ENCODE measurements at regions not wholly inside any gene's neighbourhood (a gene's known extent, or its start where the extent isn't known, plus 50 kb on each side); places are given as distances from the start of the nearest gene placed in this dataset.

DNA sequence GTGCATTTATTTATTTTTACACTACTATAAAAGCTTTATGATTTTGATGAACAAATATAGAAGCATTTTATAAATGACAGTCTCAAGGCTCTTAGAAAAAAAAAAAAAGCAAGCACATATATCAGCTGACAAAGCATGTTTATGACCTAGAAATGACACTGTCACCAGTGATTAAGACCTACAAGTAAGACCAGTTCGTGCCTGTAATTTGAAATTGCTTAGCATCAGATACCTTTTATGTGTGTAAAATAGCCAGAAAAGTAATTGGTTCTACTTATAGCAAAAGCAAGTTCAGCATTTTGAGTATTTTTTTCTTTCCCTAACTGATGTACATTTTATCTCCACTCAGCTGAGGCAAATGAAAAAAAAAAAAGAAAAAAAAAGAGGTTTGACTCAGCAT is 808.4 kb downstream of the CDH18 start:
- WGBS, 2 experiments (ENCODE audit: low coverage in 1 of 2, low lambda C conversion rate in 2 of 2, missing lambda C conversion rate in 2 of 2): 3 to 8% methylated on average over 1 of the region's 1 CpG
- Histone ChIP-seq H3K9me3 (ENCODE audit: low read depth) (no peaks in the 10 kb centered on the region), H3K4me1 (ENCODE audit: insufficient read depth) (no peaks in the 10 kb centered on the region), H3K27me3 (replicated peaks; ENCODE audit: insufficient read depth) (no peaks in the 10 kb centered on the region), H3K4me2 (ENCODE audit: unreplicated experiment) (no peak overlapping the region), H3K9ac (no peak overlapping the region), H3K27ac (no peak overlapping the region), H3F3A (ENCODE audit: insufficient read depth) (no peaks in the 10 kb centered on the region), H2AFZ (no peak overlapping the region), H3K79me2 (ENCODE audit: insufficient read depth) (no peaks in the 10 kb centered on the region), H3K4me3 (no peak overlapping the region), H3K9me2 (ENCODE audit: insufficient read depth) (no peaks in the 10 kb centered on the region), H3K36me3 (ENCODE audit: low read depth) (no peaks in the 10 kb centered on the region), H4K20me1 (ENCODE audit: insufficient read depth) (no peaks in the 10 kb centered on the region)
- in situ Hi-C loops (cut with MboI): no loop called here
- no peak for TF ChIP-seq EZH2phosphoT487 (IDR thresholded peaks at IDR 0.05; ENCODE audit: insufficient read depth, low read depth)
- TF ChIP-seq EZH2 (IDR thresholded peaks at IDR 0.05; ENCODE audit: insufficient read depth, poor library complexity, severe bottlenecking): no peak
- DNase-seq: no peak

DNA sequence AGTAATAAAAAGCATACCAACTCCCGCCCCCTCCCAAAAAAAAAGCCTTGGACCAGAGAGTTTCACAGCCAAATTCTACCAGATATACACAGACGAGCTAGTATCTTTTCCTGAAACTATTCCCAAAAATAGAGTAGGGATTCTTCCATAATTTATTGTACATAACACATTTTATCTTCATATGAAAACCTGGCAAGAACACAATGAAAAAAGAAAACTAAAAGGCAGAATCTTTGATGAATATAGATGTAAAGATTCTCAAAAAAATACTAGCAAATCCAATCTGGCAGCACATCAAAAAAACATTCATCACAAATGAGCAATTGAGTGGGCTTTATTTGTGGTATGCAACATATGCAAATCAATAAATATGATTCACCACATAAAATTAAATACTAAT is 798.8 kb downstream of the CDH18 start:
- DNase-seq: no peak
- no peak overlapping the region for H3K27ac ChIP-seq
- H3K79me2 ChIP-seq (ENCODE audit: insufficient read depth): no peaks in the 10 kb centered on the region
- no peaks in the 10 kb centered on the region for H3K9me2 ChIP-seq (ENCODE audit: insufficient read depth)
- in situ Hi-C loops (cut with MboI): no loop called here
- no peaks in the 10 kb centered on the region for H3K4me1 ChIP-seq (ENCODE audit: insufficient read depth)
- no peak for TF ChIP-seq EZH2 (IDR thresholded peaks at IDR 0.05; ENCODE audit: insufficient read depth, poor library complexity, severe bottlenecking)
- TF ChIP-seq EZH2phosphoT487 (IDR thresholded peaks at IDR 0.05; ENCODE audit: insufficient read depth, low read depth): no peak
- H3F3A ChIP-seq (ENCODE audit: insufficient read depth): no peaks in the 10 kb centered on the region
- H3K4me3 ChIP-seq: no peak overlapping the region
- H3K36me3 ChIP-seq (ENCODE audit: low read depth): no peaks in the 10 kb centered on the region
- H3K9me3 ChIP-seq (ENCODE audit: low read depth): no peaks in the 10 kb centered on the region
- no peaks in the 10 kb centered on the region for H3K27me3 ChIP-seq (replicated peaks; ENCODE audit: insufficient read depth)
- H3K9ac ChIP-seq: no peak overlapping the region
- WGBS, 2 experiments (ENCODE audit: low coverage in 1 of 2, low lambda C conversion rate in 2 of 2, missing lambda C conversion rate in 2 of 2): 4 to 6% methylated on average over 2 of the region's 2 CpGs
- H3K4me2 ChIP-seq (ENCODE audit: unreplicated experiment): no peak overlapping the region
- H2AFZ ChIP-seq: no peak overlapping the region
- no peaks in the 10 kb centered on the region for H4K20me1 ChIP-seq (ENCODE audit: insufficient read depth)

DNA sequence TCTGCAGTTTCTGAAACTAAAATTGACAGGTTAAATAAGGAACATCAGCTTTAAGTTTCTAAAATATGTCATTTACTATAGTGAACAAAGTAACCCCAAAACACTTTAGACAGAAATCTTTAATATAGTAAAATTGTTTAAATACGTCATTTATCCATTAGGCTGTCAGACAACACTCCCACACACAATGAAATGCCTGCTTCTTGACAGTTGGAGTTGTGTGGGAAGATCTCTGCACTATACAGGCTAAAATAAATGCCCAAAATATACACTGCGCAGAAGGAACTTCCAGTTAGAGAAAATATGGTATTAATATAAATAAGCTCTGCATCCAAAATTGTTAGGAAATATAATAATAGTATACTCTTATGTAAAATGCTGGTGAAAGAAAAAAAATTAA is 794.4 kb downstream of the CDH18 start:
- H3K27me3 ChIP-seq (replicated peaks; ENCODE audit: insufficient read depth): no peaks in the 10 kb centered on the region
- H3K9me2 ChIP-seq (ENCODE audit: insufficient read depth): no peaks in the 10 kb centered on the region
- in situ Hi-C loops (cut with MboI): no loop called here
- no peaks in the 10 kb centered on the region for H3K9me3 ChIP-seq (ENCODE audit: low read depth)
- H3K4me1 ChIP-seq (ENCODE audit: insufficient read depth): no peaks in the 10 kb centered on the region
- H3K79me2 ChIP-seq (ENCODE audit: insufficient read depth): no peaks in the 10 kb centered on the region
- no peak overlapping the region for H3K27ac ChIP-seq
- no peak for DNase-seq
- TF ChIP-seq EZH2phosphoT487 (IDR thresholded peaks at IDR 0.05; ENCODE audit: insufficient read depth, low read depth) (no peak), EZH2 (IDR thresholded peaks at IDR 0.05; ENCODE audit: insufficient read depth, poor library complexity, severe bottlenecking) (no peak)
- no peak overlapping the region for H3K4me2 ChIP-seq (ENCODE audit: unreplicated experiment)
- no peak overlapping the region for H3K4me3 ChIP-seq
- no peak overlapping the region for H3K9ac ChIP-seq
- no peaks in the 10 kb centered on the region for H4K20me1 ChIP-seq (ENCODE audit: insufficient read depth)
- no peak overlapping the region for H2AFZ ChIP-seq
- H3F3A ChIP-seq (ENCODE audit: insufficient read depth): no peaks in the 10 kb centered on the region
- no peaks in the 10 kb centered on the region for H3K36me3 ChIP-seq (ENCODE audit: low read depth)
- WGBS, 2 experiments (ENCODE audit: low coverage in 1 of 2, low lambda C conversion rate in 2 of 2, missing lambda C conversion rate in 2 of 2): 26 to 41% methylated on average over 2 of the region's 2 CpGs

DNA sequence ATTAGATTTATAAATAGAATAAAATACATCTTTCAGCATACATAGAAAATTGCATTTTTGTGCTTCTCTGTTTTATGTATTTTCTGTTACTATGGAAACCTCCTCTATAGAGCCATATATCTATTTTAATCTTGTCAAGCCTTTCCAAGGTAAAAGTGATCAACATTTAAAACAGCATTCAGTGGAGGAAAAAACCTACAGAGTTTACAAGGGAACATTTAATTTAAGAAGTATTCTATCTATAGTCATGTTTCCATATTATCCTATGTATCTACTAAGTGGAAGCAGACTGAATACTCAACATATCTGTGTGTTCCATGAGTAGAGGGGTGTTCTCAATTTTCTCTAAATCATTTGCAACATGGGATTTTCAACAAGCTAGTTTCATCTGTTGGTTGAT is 791.4 kb downstream of the CDH18 start:
- no peaks in the 10 kb centered on the region for H3F3A ChIP-seq (ENCODE audit: insufficient read depth)
- H3K27me3 ChIP-seq (replicated peaks; ENCODE audit: insufficient read depth): no peaks in the 10 kb centered on the region
- in situ Hi-C loops (cut with MboI): no loop called here
- no peaks in the 10 kb centered on the region for H3K9me2 ChIP-seq (ENCODE audit: insufficient read depth)
- H3K4me3 ChIP-seq: no peak overlapping the region
- H3K9me3 ChIP-seq (ENCODE audit: low read depth): no peaks in the 10 kb centered on the region
- no peak overlapping the region for H3K9ac ChIP-seq
- H4K20me1 ChIP-seq (ENCODE audit: insufficient read depth): no peaks in the 10 kb centered on the region
- DNase-seq: no peak
- H3K36me3 ChIP-seq (ENCODE audit: low read depth): no peaks in the 10 kb centered on the region
- H3K79me2 ChIP-seq (ENCODE audit: insufficient read depth): no peaks in the 10 kb centered on the region
- H2AFZ ChIP-seq: no peak overlapping the region
- no peak overlapping the region for H3K4me2 ChIP-seq (ENCODE audit: unreplicated experiment)
- TF ChIP-seq EZH2 (IDR thresholded peaks at IDR 0.05; ENCODE audit: insufficient read depth, poor library complexity, severe bottlenecking) (no peak), EZH2phosphoT487 (IDR thresholded peaks at IDR 0.05; ENCODE audit: insufficient read depth, low read depth) (no peak)
- H3K4me1 ChIP-seq (ENCODE audit: insufficient read depth): no peaks in the 10 kb centered on the region
- H3K27ac ChIP-seq: no peak overlapping the region

DNA sequence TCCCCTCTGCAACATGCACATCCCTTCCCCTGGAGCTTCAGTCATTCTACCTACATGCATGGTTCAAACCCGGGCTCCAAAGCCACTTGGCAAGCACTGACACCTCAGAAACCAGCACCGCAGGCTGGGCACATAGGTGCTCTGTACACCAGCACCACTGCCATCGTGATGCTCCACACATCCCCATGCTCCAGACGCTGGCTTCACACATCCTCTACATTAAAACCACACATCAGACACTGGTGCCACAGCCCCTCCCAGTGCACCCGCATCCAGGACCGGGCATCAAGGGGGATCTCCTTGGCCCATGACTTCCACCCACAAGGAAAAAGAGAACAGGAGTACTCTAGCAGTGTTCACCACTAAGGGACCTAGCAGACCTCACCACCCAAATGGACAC is 787.7 kb downstream of the CDH18 start:
- in situ Hi-C loops (cut with MboI): no loop called here
- H3K9me2 ChIP-seq (ENCODE audit: insufficient read depth): no peaks in the 10 kb centered on the region
- TF ChIP-seq EZH2phosphoT487 (IDR thresholded peaks at IDR 0.05; ENCODE audit: insufficient read depth, low read depth): no peak
- TF ChIP-seq EZH2 (IDR thresholded peaks at IDR 0.05; ENCODE audit: insufficient read depth, poor library complexity, severe bottlenecking): no peak
- no peaks in the 10 kb centered on the region for H3K36me3 ChIP-seq (ENCODE audit: low read depth)
- no peak overlapping the region for H3K9ac ChIP-seq
- no peaks in the 10 kb centered on the region for H3F3A ChIP-seq (ENCODE audit: insufficient read depth)
- no peaks in the 10 kb centered on the region for H3K9me3 ChIP-seq (ENCODE audit: low read depth)
- no peaks in the 10 kb centered on the region for H3K4me1 ChIP-seq (ENCODE audit: insufficient read depth)
- WGBS, 2 experiments (ENCODE audit: low coverage in 1 of 2, low lambda C conversion rate in 2 of 2, missing lambda C conversion rate in 2 of 2): 29 to 40% methylated on average over 6 of the region's 6 CpGs
- H2AFZ ChIP-seq: no peak overlapping the region
- H4K20me1 ChIP-seq (ENCODE audit: insufficient read depth): no peaks in the 10 kb centered on the region
- no peaks in the 10 kb centered on the region for H3K27me3 ChIP-seq (replicated peaks; ENCODE audit: insufficient read depth)
- H3K79me2 ChIP-seq (ENCODE audit: insufficient read depth): no peaks in the 10 kb centered on the region
- no peak overlapping the region for H3K4me3 ChIP-seq
- H3K27ac ChIP-seq: no peak overlapping the region
- no peak for DNase-seq
- H3K4me2 ChIP-seq (ENCODE audit: unreplicated experiment): no peak overlapping the region
